GM23338 (cell line): ENCODE measurements at regions not wholly inside any gene's neighbourhood (a gene's known extent, or its start where the extent isn't known, plus 50 kb on each side); places are given as distances from the start of the nearest gene placed in this dataset.

Experiments used
- ATAC-seq: fragments of 200-7000 bp; cut with Tn5 transposase; 3 replicates; pipeline ENCODE4 v1.9.1; 2020
- DNase-seq: peaks from one replicate; pipeline ENCODE4 v3.0.0-alpha.2; 2015; ENCODE audit warnings: low spot score
- H2AFZ ChIP-seq: fragments of 200-600 bp; sonication (generic); 2 replicates; pipeline ENCODE4 v1.8.0; 2016; ENCODE audit warnings: antibody characterized with exemption, mild to moderate bottlenecking, moderate library complexity
- H3F3A ChIP-seq: fragments of 200-600 bp; sonication (generic); replicated peaks from 2 replicates; pipeline ENCODE4 v1.8.0; 2017; ENCODE audit warnings: antibody characterized with exemption, mixed run types, low read depth
- H3K27ac ChIP-seq: fragments of 200-600 bp; sonication (generic); 2 replicates; pipeline ENCODE4 v1.6.1; 2016; ENCODE audit warnings: low read depth
- H3K27me3 ChIP-seq: fragments of 200-600 bp; sonication (generic); 2 replicates; pipeline ENCODE4 v1.8.0; 2016; ENCODE audit warnings: mild to moderate bottlenecking, mixed run types, moderate library complexity; ENCODE audit not compliant: insufficient read depth
- H3K36me3 ChIP-seq: fragments of 200-600 bp; sonication (generic); 2 replicates; pipeline ENCODE4 v1.8.0; 2016; ENCODE audit warnings: mild to moderate bottlenecking; ENCODE audit not compliant: insufficient read depth
- H3K4me1 ChIP-seq: fragments of 200-600 bp; sonication (generic); 2 replicates; pipeline ENCODE4 v1.8.0; 2016; ENCODE audit warnings: mild to moderate bottlenecking, moderate library complexity; ENCODE audit not compliant: insufficient read depth
- H3K4me2 ChIP-seq: fragments of 200-600 bp; sonication (generic); 2 replicates; pipeline ENCODE4 v1.7.1; 2017; ENCODE audit warnings: mixed run types
- H3K4me3 ChIP-seq: fragments of 200-600 bp; sonication (generic); 2 replicates; pipeline ENCODE4 v1.6.1; 2016; ENCODE audit warnings: mixed run types
- H3K79me2 ChIP-seq: fragments of 200-600 bp; sonication (generic); replicated peaks from 2 replicates; pipeline ENCODE4 v1.8.0; 2017; ENCODE audit warnings: mild to moderate bottlenecking; ENCODE audit not compliant: insufficient read depth
- H3K9me2 ChIP-seq: fragments of 200-600 bp; sonication (generic); 2 replicates; pipeline ENCODE4 v1.8.0; 2017; ENCODE audit not compliant: insufficient read depth
- H4K20me1 ChIP-seq: fragments of 200-600 bp; sonication (generic); replicated peaks from 2 replicates; pipeline ENCODE4 v1.8.0; 2017; ENCODE audit warnings: mild to moderate bottlenecking; ENCODE audit not compliant: insufficient read depth
- H3K27ac Mint-ChIP-seq: 2 replicates; pipeline ENCODE4 v1.8.0; 2020; ENCODE audit warnings: inconsistent platforms, mild to moderate bottlenecking, moderate library complexity, mixed read lengths
- H3K27me3 Mint-ChIP-seq: 3 replicates; pipeline ENCODE4 v1.8.0; 2022; ENCODE audit warnings: low read depth, mild to moderate bottlenecking, moderate library complexity, mixed read lengths, inconsistent platforms; ENCODE audit not compliant: insufficient read depth, poor library complexity
- H3K36me3 Mint-ChIP-seq: 3 replicates; pipeline ENCODE4 v1.8.0; 2021; ENCODE audit warnings: low read depth, mild to moderate bottlenecking, inconsistent platforms, moderate library complexity, mixed read lengths
- H3K4me1 Mint-ChIP-seq: 3 replicates; pipeline ENCODE4 v1.8.0; 2020; ENCODE audit warnings: mild to moderate bottlenecking, inconsistent platforms, mixed read lengths
- H3K4me3 Mint-ChIP-seq: 3 replicates; pipeline ENCODE4 v1.8.0; 2021; ENCODE audit warnings: moderate library complexity, mild to moderate bottlenecking, inconsistent platforms, mixed read lengths
- H3K9me3 Mint-ChIP-seq: 3 replicates; pipeline ENCODE4 v1.8.0; 2020; ENCODE audit warnings: moderate library complexity, mild to moderate bottlenecking, inconsistent platforms, mixed read lengths
- CREB1 ChIP-seq: fragments of 250-450 bp; sonication (Bioruptor Pico); IDR thresholded peaks from 2 replicates; pipeline ENCODE4 v1.5.0; 2020; ENCODE audit warnings: low read depth, mild to moderate bottlenecking, moderate library complexity
- EZH2 ChIP-seq: fragments of 200-600 bp; sonication (generic); IDR thresholded peaks from one replicate; pipeline ENCODE4 v1.8.0; 2017; ENCODE audit warnings: antibody characterized with exemption, mild to moderate bottlenecking, low read depth; ENCODE audit not compliant: unreplicated experiment
- EZH2phosphoT487 ChIP-seq: fragments of 200-600 bp; sonication (generic); IDR thresholded peaks from one replicate; pipeline ENCODE4 v1.8.1; 2018; ENCODE audit warnings: antibody characterized with exemption; ENCODE audit not compliant: unreplicated experiment
- JUNB ChIP-seq: IDR thresholded peaks from one replicate; pipeline ENCODE4 v1.6.1; 2016; ENCODE audit warnings: antibody characterized with exemption; ENCODE audit not compliant: unreplicated experiment
- NANOG ChIP-seq: IDR thresholded peaks from 2 replicates; pipeline ENCODE4 v1.6.1; 2016; ENCODE audit warnings: antibody characterized with exemption, borderline replicate concordance
- POLR2AphosphoS5 ChIP-seq: IDR thresholded peaks from 2 replicates; pipeline ENCODE4 v1.6.1; 2016; ENCODE audit warnings: antibody characterized with exemption, low read depth
- REST ChIP-seq: IDR thresholded peaks from one replicate; pipeline ENCODE4 v1.6.1; 2018; ENCODE audit warnings: antibody characterized with exemption; ENCODE audit not compliant: unreplicated experiment
- STAT1 ChIP-seq: IDR thresholded peaks from one replicate; pipeline ENCODE4 v1.6.1; 2016; ENCODE audit warnings: antibody characterized with exemption; ENCODE audit not compliant: unreplicated experiment
- ZNF114 ChIP-seq: fragments of 250-450 bp; sonication (Bioruptor Pico); IDR thresholded peaks from 2 replicates; pipeline ENCODE4 v1.5.0; 2020; ENCODE audit warnings: mild to moderate bottlenecking, moderate library complexity
- ZNF331 ChIP-seq: fragments of 250-450 bp; sonication (Bioruptor Pico); IDR thresholded peaks from 2 replicates; pipeline ENCODE4 v1.5.0; 2020; ENCODE audit warnings: low read depth, mild to moderate bottlenecking, moderate library complexity
- ZNF462 ChIP-seq: fragments of 250-450 bp; sonication (Bioruptor Pico); IDR thresholded peaks from 2 replicates; pipeline ENCODE4 v1.5.0; 2020; ENCODE audit warnings: mild to moderate bottlenecking, moderate library complexity
- TF ChIP-seq, protein P1 (sequence below): IDR thresholded peaks from 2 replicates; pipeline ENCODE4 v1.6.1; 2016; ENCODE audit warnings: antibody characterized with exemption
- TF ChIP-seq, protein P2 (sequence below), 2 experiments: fragments of 200-600 bp in 1 of 2; sonication (generic) in 1 of 2; conservative IDR thresholded peaks; 2 replicates each; pipeline versions ENCODE4 v1.5.1 to v1.6.1; 2016 to 2017; ENCODE audit warnings: antibody characterized with exemption in 2 of 2, low read depth in 2 of 2, mild to moderate bottlenecking in 2 of 2, moderate library complexity in 1 of 2

DNA sequence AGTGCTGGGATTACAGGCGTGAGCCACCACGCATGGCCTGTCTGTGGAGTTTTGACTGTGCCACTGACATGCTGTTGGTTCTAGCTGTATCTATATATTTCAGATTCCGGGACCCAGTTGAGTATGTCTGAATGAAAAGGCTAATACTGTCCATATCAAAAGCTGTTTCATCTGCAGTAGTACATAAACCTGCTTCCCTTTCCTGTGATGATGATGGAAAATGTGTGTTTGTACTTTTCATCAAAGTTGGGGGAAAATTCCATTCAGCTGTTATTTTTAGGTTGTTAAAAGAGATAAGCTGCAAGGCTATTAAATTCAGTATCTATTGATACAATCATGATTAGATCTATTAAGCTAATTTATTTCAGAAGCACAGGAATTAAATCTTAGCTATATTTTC, 237.6 kb upstream of the ADAMTSL1 start:
- Mint-ChIP-seq H3K4me3 (no peak overlapping the region), H3K27me3 (no peaks in the 10 kb centered on the region)

More for the DNA sequence above, 237.6 kb upstream of the ADAMTSL1 start:
- DNase-seq (no peak), ATAC-seq (no peak)
- H3F3A ChIP-seq, result no peaks in the 10 kb centered on the region
- Mint-ChIP-seq H3K36me3 (no peaks in the 10 kb centered on the region), H3K9me3 (no peaks in the 10 kb centered on the region), H3K4me1 (peaks cover 4% of the 10 kb centered on the region; the same call in 2 of the 3 replicates), H3K27ac (no peak overlapping the region)
- no peak overlapping the region for H3K27ac ChIP-seq
- no peaks in the 10 kb centered on the region for H3K27me3 ChIP-seq
- no peak overlapping the region for H2AFZ ChIP-seq
- no peaks in the 10 kb centered on the region for H4K20me1 ChIP-seq
- H3K4me3 ChIP-seq, result no peak overlapping the region
- no peaks in the 10 kb centered on the region for H3K36me3 ChIP-seq
- H3K79me2 ChIP-seq, result no peaks in the 10 kb centered on the region
- H3K9me2 ChIP-seq, result no peaks in the 10 kb centered on the region
- H3K4me2 ChIP-seq, result no peak overlapping the region
- TF ChIP-seq ZNF114 (CRISPR knock-in tag), result no peak
- no peak for TF ChIP-seq CREB1 (CRISPR knock-in tag)
- TF ChIP-seq, protein P1, sequence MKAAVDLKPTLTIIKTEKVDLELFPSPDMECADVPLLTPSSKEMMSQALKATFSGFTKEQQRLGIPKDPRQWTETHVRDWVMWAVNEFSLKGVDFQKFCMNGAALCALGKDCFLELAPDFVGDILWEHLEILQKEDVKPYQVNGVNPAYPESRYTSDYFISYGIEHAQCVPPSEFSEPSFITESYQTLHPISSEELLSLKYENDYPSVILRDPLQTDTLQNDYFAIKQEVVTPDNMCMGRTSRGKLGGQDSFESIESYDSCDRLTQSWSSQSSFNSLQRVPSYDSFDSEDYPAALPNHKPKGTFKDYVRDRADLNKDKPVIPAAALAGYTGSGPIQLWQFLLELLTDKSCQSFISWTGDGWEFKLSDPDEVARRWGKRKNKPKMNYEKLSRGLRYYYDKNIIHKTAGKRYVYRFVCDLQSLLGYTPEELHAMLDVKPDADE, result no peak
- TF ChIP-seq REST, result no peak
- TF ChIP-seq ZNF331 (CRISPR knock-in tag), result no peak
- no peak for TF ChIP-seq STAT1
- TF ChIP-seq POLR2AphosphoS5, result no peak
- TF ChIP-seq ZNF462, result no peak
- no peak for TF ChIP-seq JUNB
- TF ChIP-seq NANOG, result no peak
- TF ChIP-seq, protein P2, sequence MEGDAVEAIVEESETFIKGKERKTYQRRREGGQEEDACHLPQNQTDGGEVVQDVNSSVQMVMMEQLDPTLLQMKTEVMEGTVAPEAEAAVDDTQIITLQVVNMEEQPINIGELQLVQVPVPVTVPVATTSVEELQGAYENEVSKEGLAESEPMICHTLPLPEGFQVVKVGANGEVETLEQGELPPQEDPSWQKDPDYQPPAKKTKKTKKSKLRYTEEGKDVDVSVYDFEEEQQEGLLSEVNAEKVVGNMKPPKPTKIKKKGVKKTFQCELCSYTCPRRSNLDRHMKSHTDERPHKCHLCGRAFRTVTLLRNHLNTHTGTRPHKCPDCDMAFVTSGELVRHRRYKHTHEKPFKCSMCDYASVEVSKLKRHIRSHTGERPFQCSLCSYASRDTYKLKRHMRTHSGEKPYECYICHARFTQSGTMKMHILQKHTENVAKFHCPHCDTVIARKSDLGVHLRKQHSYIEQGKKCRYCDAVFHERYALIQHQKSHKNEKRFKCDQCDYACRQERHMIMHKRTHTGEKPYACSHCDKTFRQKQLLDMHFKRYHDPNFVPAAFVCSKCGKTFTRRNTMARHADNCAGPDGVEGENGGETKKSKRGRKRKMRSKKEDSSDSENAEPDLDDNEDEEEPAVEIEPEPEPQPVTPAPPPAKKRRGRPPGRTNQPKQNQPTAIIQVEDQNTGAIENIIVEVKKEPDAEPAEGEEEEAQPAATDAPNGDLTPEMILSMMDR (conservative IDR thresholded peaks at IDR 0.05; ENCODE audit: low read depth in 2 of 2), result no peak
- TF ChIP-seq EZH2, result no peak
- TF ChIP-seq EZH2phosphoT487, result no peak
- H3K4me1 ChIP-seq, result no peaks in the 10 kb centered on the region
